ENCODE measurements at regions not wholly inside any gene's neighbourhood (a gene's known extent, or its start where the extent isn't known, plus 50 kb on each side); places are given as distances from the start of the nearest gene placed in this dataset.

DNA sequence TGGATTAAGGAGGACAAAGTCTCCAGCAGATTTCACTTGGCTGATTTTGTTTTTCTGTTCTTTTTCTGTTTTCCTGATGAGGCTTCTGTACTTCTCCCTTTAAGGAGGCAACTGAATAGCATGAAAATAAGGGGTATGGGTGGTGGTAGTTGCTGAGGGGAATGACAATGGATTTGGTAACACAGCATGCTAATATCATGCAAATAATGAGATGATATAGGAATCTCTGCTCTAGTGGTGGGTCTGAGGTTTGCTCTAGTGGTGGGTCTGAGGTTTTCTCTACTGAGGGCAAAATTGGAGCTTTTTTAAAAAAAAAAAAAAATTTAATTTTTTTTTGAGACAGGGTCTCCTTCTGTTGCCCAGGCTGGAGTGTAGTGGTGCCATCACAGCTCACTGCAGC is 139.7 kb downstream of the C9orf152 start:
- TF ChIP-seq, protein P1, sequence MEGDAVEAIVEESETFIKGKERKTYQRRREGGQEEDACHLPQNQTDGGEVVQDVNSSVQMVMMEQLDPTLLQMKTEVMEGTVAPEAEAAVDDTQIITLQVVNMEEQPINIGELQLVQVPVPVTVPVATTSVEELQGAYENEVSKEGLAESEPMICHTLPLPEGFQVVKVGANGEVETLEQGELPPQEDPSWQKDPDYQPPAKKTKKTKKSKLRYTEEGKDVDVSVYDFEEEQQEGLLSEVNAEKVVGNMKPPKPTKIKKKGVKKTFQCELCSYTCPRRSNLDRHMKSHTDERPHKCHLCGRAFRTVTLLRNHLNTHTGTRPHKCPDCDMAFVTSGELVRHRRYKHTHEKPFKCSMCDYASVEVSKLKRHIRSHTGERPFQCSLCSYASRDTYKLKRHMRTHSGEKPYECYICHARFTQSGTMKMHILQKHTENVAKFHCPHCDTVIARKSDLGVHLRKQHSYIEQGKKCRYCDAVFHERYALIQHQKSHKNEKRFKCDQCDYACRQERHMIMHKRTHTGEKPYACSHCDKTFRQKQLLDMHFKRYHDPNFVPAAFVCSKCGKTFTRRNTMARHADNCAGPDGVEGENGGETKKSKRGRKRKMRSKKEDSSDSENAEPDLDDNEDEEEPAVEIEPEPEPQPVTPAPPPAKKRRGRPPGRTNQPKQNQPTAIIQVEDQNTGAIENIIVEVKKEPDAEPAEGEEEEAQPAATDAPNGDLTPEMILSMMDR (conservative IDR thresholded peaks at IDR 0.05 in 1 of 2, IDR thresholded peaks at IDR 0.05 in 1 of 2; ENCODE audit: extremely low read depth in 1 of 2, insufficient read depth in 1 of 2, low read depth in 1 of 2, low read length in 2 of 2): no peak
- no peak for TF ChIP-seq EZH2 (IDR thresholded peaks at IDR 0.05; ENCODE audit: borderline replicate concordance, low read length)

All from mammary epithelial cell (primary cell).